ENCODE measurements at regions not wholly inside any gene's neighbourhood (a gene's known extent, or its start where the extent isn't known, plus 50 kb on each side); places are given as distances from the start of the nearest gene placed in this dataset.

DNA sequence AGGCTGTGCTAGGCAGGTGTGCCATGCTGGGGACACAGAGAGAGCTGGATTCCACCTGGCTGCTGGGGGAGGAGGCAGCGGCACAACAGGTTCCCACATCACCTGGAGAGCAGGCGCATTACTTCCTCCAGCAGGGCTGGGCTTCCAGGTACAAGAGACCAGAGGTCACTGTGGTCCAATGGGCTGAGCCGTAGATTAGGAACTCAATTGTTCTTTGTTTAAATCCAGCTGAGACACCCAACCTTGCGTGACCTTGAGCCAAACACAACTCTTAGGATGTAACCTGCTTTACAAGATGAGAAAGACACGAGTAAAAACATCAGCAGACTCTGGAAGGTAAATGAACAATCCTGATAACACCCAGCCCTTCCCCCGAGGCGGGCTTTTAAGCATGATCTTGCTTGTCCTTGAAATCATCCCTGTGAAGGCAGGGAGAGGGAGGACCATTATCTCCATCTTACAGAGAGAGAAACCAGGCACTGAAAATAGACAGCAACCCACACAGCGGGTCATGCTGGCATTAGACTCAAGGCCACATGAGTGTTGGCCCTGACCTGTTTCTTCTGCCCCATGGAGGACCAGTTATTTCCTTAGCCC lies 216.5 kb upstream of the RREB1 start:
- H3K36me3 Mint-ChIP-seq (ENCODE audit: low read depth), result no peaks in the 10 kb centered on the region
- H3K9me3 Mint-ChIP-seq (ENCODE audit: low read depth), result no peaks in the 10 kb centered on the region
- no peak overlapping the region for H3K27ac Mint-ChIP-seq (ENCODE audit: unreplicated experiment)
- H3K4me1 Mint-ChIP-seq (ENCODE audit: low read depth), result no peaks in the 10 kb centered on the region
- no peak for DNase-seq (ENCODE audit: low spot score)
- no peaks in the 10 kb centered on the region for H3K27me3 Mint-ChIP-seq (ENCODE audit: low read depth)
- TF ChIP-seq, protein P1, sequence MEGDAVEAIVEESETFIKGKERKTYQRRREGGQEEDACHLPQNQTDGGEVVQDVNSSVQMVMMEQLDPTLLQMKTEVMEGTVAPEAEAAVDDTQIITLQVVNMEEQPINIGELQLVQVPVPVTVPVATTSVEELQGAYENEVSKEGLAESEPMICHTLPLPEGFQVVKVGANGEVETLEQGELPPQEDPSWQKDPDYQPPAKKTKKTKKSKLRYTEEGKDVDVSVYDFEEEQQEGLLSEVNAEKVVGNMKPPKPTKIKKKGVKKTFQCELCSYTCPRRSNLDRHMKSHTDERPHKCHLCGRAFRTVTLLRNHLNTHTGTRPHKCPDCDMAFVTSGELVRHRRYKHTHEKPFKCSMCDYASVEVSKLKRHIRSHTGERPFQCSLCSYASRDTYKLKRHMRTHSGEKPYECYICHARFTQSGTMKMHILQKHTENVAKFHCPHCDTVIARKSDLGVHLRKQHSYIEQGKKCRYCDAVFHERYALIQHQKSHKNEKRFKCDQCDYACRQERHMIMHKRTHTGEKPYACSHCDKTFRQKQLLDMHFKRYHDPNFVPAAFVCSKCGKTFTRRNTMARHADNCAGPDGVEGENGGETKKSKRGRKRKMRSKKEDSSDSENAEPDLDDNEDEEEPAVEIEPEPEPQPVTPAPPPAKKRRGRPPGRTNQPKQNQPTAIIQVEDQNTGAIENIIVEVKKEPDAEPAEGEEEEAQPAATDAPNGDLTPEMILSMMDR (IDR thresholded peaks at IDR 0.05), result no peak
- no peak overlapping the region for H3K4me3 Mint-ChIP-seq (ENCODE audit: unreplicated experiment)

DNA sequence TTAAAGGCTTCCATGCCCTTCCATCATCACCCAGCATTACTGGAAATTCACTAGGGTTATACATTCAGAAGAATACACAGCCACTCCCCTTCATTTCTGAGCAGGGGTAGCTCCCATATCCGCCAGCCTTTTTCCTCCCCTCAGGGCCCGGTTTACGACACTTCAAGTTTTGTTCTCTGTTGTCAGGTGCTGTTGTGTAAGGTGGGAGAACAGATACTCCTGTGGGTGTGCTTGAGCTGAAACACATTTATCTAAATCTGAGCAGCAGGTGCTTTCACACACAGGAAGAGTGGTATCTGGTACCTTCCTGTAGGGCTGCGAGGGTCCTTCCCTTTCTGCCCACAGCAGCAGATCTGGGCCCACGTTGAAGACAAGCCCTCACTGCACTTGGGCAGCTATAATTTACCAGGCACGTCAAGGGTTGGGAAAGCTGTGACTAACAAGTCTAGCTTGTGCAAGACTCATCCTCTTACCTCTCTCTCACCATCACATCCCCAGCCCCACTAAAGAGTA lies 215.8 kb upstream of the RREB1 start:
- TF ChIP-seq, protein P1 (IDR thresholded peaks at IDR 0.05), result no peak
- Mint-ChIP-seq H3K4me3 (ENCODE audit: unreplicated experiment) (no peak overlapping the region), H3K4me1 (ENCODE audit: low read depth) (no peaks in the 10 kb centered on the region), H3K9me3 (ENCODE audit: low read depth) (no peaks in the 10 kb centered on the region), H3K27ac (ENCODE audit: unreplicated experiment) (no peak overlapping the region), H3K27me3 (ENCODE audit: low read depth) (no peaks in the 10 kb centered on the region), H3K36me3 (ENCODE audit: low read depth) (no peaks in the 10 kb centered on the region)
- no peak for DNase-seq (ENCODE audit: low spot score)

DNA sequence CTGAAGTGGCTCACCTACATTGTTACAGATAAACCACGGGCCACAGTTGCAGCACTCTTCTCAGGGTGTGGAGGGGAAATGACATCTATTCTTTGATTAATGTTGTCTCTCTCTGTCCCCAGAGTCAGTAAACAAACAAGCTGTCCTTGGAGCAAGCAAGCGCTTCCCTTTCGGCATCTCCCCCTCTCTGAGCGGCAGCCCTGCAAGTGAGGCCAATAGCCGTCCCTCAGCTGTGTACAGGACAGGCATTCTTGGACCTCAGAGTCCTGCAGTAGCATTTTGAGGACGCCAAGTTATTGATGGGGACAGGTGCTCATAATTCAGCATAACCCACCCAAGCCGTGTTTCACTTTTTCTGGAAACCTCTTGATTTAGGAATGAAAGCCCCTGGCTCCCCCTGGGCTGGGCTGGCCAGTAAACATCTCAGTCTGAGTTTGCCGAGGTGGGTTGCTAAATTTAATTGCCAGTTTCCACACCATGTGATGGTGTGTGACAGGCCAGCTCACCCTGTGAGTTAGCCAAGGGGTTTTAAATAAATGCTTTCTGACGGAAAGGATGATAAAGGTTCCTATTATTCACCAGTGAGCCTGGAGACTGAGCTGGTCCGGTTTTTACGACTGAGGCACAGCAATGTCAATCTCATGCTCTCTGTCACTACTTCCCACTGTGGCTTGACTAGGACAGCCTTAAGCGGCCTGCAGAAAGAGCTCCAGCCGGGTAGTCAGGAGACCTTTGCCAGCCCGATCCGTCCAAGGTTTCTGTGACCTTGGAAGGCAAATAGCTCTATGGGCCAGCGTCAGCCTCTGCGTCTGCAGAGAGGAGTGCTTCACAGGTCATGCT lies 214.8 kb upstream of the RREB1 start:
- Mint-ChIP-seq H3K36me3 (ENCODE audit: low read depth) (no peaks in the 10 kb centered on the region), H3K27ac (ENCODE audit: unreplicated experiment) (no peak overlapping the region), H3K4me1 (ENCODE audit: low read depth) (no peaks in the 10 kb centered on the region), H3K4me3 (ENCODE audit: unreplicated experiment) (no peak overlapping the region), H3K9me3 (ENCODE audit: low read depth) (no peaks in the 10 kb centered on the region), H3K27me3 (ENCODE audit: low read depth) (no peaks in the 10 kb centered on the region)
- no peak for DNase-seq (ENCODE audit: low spot score)
- TF ChIP-seq, protein P1 (IDR thresholded peaks at IDR 0.05), result no peak

DNA sequence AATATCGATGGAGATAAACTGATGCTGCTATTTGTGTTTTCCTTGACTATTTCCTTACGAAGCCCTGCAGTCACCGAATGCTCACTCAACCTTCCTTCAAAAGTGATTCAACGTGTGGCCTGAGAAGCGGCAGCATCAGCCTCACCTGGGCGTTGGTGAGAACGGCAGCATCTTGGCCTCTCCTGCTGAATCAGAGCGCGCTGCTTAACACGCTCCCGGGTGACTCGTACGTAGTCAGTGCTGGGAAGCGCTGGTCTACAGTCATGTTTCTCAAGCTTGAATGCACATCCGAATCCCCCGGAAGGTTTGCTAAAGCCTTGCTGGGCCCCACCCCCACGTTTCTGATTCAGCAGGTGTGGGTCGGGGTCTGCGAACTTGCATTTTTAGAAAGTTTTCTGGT lies 214.1 kb upstream of the RREB1 start:
- DNase-seq (ENCODE audit: low spot score), result no peak
- H3K27ac Mint-ChIP-seq (ENCODE audit: unreplicated experiment), result no peak overlapping the region
- H3K36me3 Mint-ChIP-seq (ENCODE audit: low read depth), result no peaks in the 10 kb centered on the region
- no peak overlapping the region for H3K4me3 Mint-ChIP-seq (ENCODE audit: unreplicated experiment)
- no peaks in the 10 kb centered on the region for H3K4me1 Mint-ChIP-seq (ENCODE audit: low read depth)
- peaks cover 2% of the 10 kb centered on the region for H3K27me3 Mint-ChIP-seq (ENCODE audit: low read depth)
- TF ChIP-seq, protein P1 (IDR thresholded peaks at IDR 0.05), result no peak
- H3K9me3 Mint-ChIP-seq (ENCODE audit: low read depth), result peaks cover 2% of the 10 kb centered on the region

DNA sequence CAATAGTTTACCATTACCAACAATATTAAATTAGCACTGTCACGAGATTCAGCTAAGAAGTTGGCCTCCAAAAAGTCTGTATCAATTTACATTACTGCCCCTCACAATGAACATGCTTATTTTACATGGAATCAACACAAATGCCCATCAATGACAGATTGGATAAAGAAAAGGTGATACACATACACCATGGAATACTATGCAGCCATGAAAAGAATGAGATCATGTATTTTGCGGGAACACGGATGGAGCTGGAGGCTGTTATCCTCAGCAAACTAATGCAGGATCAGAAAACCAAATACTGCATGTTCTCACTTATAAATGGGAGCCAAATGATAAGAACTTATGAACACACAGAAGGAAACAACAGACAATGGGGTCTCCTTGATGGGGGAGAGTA lies 211.8 kb upstream of the RREB1 start:
- no peak for DNase-seq (ENCODE audit: low spot score)

More for the DNA sequence above, 211.8 kb upstream of the RREB1 start:
- Mint-ChIP-seq H3K4me3 (ENCODE audit: unreplicated experiment) (no peak overlapping the region), H3K9me3 (ENCODE audit: low read depth) (peaks cover 2% of the 10 kb centered on the region), H3K27ac (ENCODE audit: unreplicated experiment) (no peak overlapping the region), H3K36me3 (ENCODE audit: low read depth) (no peaks in the 10 kb centered on the region), H3K27me3 (ENCODE audit: low read depth) (peaks cover 2% of the 10 kb centered on the region), H3K4me1 (ENCODE audit: low read depth) (no peaks in the 10 kb centered on the region)
- TF ChIP-seq, protein P1 (IDR thresholded peaks at IDR 0.05), result no peak
